ENCODE measurements at regions not wholly inside any gene's neighbourhood (a gene's known extent, or its start where the extent isn't known, plus 50 kb on each side); places are given as distances from the start of the nearest gene placed in this dataset.
A peak's percentile ranks its signal among the peaks of the same experiment; 100 is the strongest.

DNA sequence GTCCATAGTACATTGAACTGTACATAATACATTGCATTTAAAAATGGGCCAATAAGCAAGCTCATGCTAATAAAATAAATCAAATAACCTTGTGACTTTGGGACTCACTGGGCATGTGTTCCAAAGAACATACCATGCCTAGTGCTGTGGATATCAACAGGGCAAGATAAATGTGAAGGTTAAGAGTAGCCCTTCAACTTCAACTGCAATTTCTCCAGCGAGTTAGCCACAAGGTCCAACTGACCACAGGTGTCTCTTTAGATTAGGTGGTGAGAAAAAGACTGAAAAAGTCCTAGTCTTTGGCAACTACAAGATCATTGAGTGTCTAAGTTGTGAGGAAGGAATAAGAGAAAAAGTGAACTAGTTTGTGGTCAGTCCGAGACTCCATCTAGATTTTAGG lies 78.3 kb upstream of the ATP11B start:
- CTCF ChIA-PET = interaction anchor here (0.7 to 8.3 kb wide), 14 partner anchors 8 to 464 kb away, joined by 3 to 67 read pairs (median 5); no protein-coding TSS in a partner anchor
- WGBS (ENCODE audit: insufficient coverage) = 100% methylated on average over 2 of the region's 2 CpGs
- Histone ChIP-seq H3K9me3 (ENCODE audit: control extremely low read depth in 1 of 5, control insufficient read depth in 4 of 5, insufficient read depth in 2 of 5, low read depth in 1 of 5, low read length in 4 of 5) (no peaks in the 10 kb centered on the region), H3K27ac (ENCODE audit: insufficient read depth in 1 of 2, low read depth in 1 of 2, low read length in 2 of 2, poor library complexity in 1 of 2, severe bottlenecking in 2 of 2) (no peak overlapping the region), H3K36me3 (ENCODE audit: control insufficient read depth in 4 of 4, insufficient read depth in 4 of 4, low read length in 3 of 4) (no peaks in the 10 kb centered on the region), H3K27me3 (replicated peaks in 2 of 5; ENCODE audit: control insufficient read depth in 4 of 5, insufficient read depth in 5 of 5, low read length in 4 of 5) (no peaks in the 10 kb centered on the region), H3K4me1 (ENCODE audit: control extremely low read depth in 1 of 4, control insufficient read depth in 4 of 4, insufficient read depth in 4 of 4, low read length in 3 of 4) (peaks cover 2 to 14% (median 9%) of the 10 kb centered on the region in 4 experiments), H3K4me3 (ENCODE audit: control insufficient read depth in 1 of 7, extremely low read depth in 1 of 7, insufficient read depth in 4 of 7, low read depth in 2 of 7, low read length in 6 of 7) (no peak overlapping the region)
- DNase-seq = no peak
- POLR2A ChIA-PET = no interaction called here

DNA sequence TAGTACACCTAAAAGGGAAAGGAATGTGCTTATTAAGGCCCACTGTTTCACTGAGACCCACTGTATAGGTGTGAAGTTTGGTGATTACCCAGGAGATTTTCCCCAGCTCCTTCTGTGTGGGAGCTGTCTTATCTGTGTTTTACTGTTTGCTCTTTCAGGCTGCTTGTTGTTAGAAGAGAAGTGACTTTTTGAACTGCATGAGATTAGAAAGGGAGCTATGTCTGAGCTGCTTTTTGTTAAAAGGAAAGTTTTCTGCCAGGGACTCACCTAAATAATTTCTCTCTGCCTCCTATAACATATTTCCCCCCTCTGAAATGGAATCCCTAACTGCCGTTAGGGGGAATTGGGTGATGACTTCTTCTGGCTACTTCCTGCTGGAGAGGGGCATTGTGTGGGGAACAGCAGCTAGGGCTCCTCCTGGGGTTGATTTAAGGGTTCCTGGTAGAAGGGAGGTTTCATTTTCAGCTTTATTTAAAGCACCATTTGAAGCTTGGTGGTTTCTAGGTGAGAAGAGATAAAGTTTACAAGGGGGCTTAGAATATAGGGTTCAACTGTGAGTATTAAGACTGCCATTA lies 77.1 kb upstream of the ATP11B start:
- ChIA-PET POLR2A (no interaction called here), CTCF (interaction anchor here (0.8 to 8.3 kb wide), 10 partner anchors 9 to 126 kb away, joined by 3 to 67 read pairs (median 6); no protein-coding TSS in a partner anchor)
- 0% methylated on average over 1 of the region's 1 CpG for WGBS (ENCODE audit: insufficient coverage)
- peak overlapping the region in 1 of 7 experiments; percentile 31 for H3K4me3 ChIP-seq (ENCODE audit: control insufficient read depth in 1 of 7, extremely low read depth in 1 of 7, insufficient read depth in 4 of 7, low read depth in 2 of 7, low read length in 6 of 7)
- no peaks in the 10 kb centered on the region for H3K9me3 ChIP-seq (ENCODE audit: control extremely low read depth in 1 of 5, control insufficient read depth in 4 of 5, insufficient read depth in 2 of 5, low read depth in 1 of 5, low read length in 4 of 5)
- H3K27ac ChIP-seq (ENCODE audit: insufficient read depth in 1 of 2, low read depth in 1 of 2, low read length in 2 of 2, poor library complexity in 1 of 2, severe bottlenecking in 2 of 2) = peak overlapping the region in 1 of 2 experiments; percentile 37
- H3K36me3 ChIP-seq (ENCODE audit: control insufficient read depth in 4 of 4, insufficient read depth in 4 of 4, low read length in 3 of 4) = no peaks in the 10 kb centered on the region
- H3K4me1 ChIP-seq (ENCODE audit: control extremely low read depth in 1 of 4, control insufficient read depth in 4 of 4, insufficient read depth in 4 of 4, low read length in 3 of 4) = peaks cover 0 to 14% (median 9%) of the 10 kb centered on the region in 4 experiments
- no peaks in the 10 kb centered on the region for H3K27me3 ChIP-seq (replicated peaks in 2 of 5; ENCODE audit: control insufficient read depth in 4 of 5, insufficient read depth in 5 of 5, low read length in 4 of 5)
- peak in 2 of 3 donors; percentile 19 to 30 for DNase-seq

DNA sequence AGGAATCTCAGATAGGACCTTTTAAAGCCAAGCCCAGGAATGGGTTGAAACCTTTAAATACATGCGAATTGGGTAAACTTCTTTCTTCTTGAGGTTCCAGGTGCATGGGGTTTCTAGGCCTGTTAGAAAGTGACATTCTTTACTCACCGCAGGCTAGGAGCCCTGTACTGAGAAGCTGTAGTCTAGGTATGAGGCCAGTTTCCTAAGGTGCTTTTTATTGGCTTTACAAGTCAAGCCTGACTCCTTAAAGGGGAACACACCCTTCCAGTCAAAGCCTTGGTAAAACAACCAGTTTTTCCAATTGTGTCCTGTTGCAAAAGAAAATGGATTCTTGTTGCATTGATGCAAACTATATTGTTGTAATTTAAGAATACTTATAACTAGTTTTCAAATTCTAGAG lies 76.1 kb upstream of the ATP11B start:
- 100% methylated on average over 2 of the region's 2 CpGs for WGBS (ENCODE audit: insufficient coverage)
- ChIA-PET CTCF (interaction anchor here (1.1 to 8.3 kb wide), 7 partner anchors 10 to 125 kb away, joined by 3 to 67 read pairs (median 7); no protein-coding TSS in a partner anchor), POLR2A (no interaction called here)
- no peaks in the 10 kb centered on the region for H3K9me3 ChIP-seq (ENCODE audit: control extremely low read depth in 1 of 5, control insufficient read depth in 4 of 5, insufficient read depth in 2 of 5, low read depth in 1 of 5, low read length in 4 of 5)
- no peak overlapping the region for H3K4me3 ChIP-seq (ENCODE audit: control insufficient read depth in 1 of 7, extremely low read depth in 1 of 7, insufficient read depth in 4 of 7, low read depth in 2 of 7, low read length in 6 of 7)
- no peaks in the 10 kb centered on the region for H3K36me3 ChIP-seq (ENCODE audit: control insufficient read depth in 4 of 4, insufficient read depth in 4 of 4, low read length in 3 of 4)
- no peak for DNase-seq
- no peaks in the 10 kb centered on the region for H3K27me3 ChIP-seq (replicated peaks in 2 of 5; ENCODE audit: control insufficient read depth in 4 of 5, insufficient read depth in 5 of 5, low read length in 4 of 5)
- peaks cover 0 to 14% (median 9%) of the 10 kb centered on the region in 4 experiments for H3K4me1 ChIP-seq (ENCODE audit: control extremely low read depth in 1 of 4, control insufficient read depth in 4 of 4, insufficient read depth in 4 of 4, low read length in 3 of 4)
- H3K27ac ChIP-seq (ENCODE audit: insufficient read depth in 1 of 2, low read depth in 1 of 2, low read length in 2 of 2, poor library complexity in 1 of 2, severe bottlenecking in 2 of 2) = no peak overlapping the region

DNA sequence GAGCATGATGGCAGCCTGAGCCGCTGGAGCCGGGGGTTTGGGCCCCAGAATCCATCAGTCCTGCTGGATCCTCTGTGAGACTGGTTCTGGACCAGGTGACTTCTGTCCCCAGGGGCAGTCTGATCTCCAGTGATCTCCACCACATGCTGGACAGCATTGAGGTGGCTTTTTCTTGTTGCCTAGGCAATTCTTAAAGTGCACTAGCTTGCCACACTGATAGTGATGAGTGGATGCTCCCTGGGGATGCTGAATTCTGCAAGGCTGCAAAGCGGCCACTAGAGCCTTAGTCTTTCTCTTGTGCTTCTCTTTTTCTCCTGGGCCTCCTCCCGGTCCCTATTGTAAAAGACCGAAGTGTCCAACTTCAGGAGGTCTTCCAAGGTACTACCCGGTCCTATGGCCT lies 70.4 kb upstream of the ATP11B start:
- POLR2A ChIA-PET = no interaction called here
- H3K36me3 ChIP-seq (ENCODE audit: control insufficient read depth in 4 of 4, insufficient read depth in 4 of 4, low read length in 3 of 4) = no peaks in the 10 kb centered on the region

DNA sequence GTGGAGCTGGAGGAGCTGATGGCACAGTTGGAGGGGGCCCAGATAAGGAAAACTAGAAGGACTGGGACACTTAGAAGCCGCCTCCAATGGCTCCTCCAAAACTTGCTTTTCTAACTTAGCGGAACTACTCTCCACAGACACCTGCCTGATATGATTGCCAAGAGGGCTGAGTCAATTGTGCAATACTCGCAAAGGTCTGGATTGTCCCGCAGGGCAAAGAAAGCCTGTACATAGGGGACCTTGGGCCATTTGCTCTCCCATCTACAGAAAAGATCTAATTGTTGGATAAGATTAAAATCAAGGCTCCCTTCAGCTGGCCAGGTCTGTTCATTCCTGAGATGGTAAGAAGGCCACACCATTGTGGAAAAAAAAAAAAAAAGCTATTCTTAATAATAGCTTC lies 69.7 kb upstream of the ATP11B start:
- Histone ChIP-seq H3K4me1 (ENCODE audit: control extremely low read depth in 1 of 4, control insufficient read depth in 4 of 4, insufficient read depth in 4 of 4, low read length in 3 of 4) (no peaks in the 10 kb centered on the region), H3K9me3 (ENCODE audit: control extremely low read depth in 1 of 5, control insufficient read depth in 4 of 5, insufficient read depth in 2 of 5, low read depth in 1 of 5, low read length in 4 of 5) (no peaks in the 10 kb centered on the region), H3K4me3 (ENCODE audit: control insufficient read depth in 1 of 7, extremely low read depth in 1 of 7, insufficient read depth in 4 of 7, low read depth in 2 of 7, low read length in 6 of 7) (no peak overlapping the region), H3K36me3 (ENCODE audit: control insufficient read depth in 4 of 4, insufficient read depth in 4 of 4, low read length in 3 of 4) (no peaks in the 10 kb centered on the region), H3K27me3 (replicated peaks in 2 of 5; ENCODE audit: control insufficient read depth in 4 of 5, insufficient read depth in 5 of 5, low read length in 4 of 5) (peaks cover 0 to 2% (median 0%) of the 10 kb centered on the region in 5 experiments), H3K27ac (ENCODE audit: insufficient read depth in 1 of 2, low read depth in 1 of 2, low read length in 2 of 2, poor library complexity in 1 of 2, severe bottlenecking in 2 of 2) (no peak overlapping the region)
- ChIA-PET CTCF (interaction anchor here (0.6 to 2.1 kb wide), 4 partner anchors 8 to 145 kb away, joined by 3 to 5 read pairs (median 3); no protein-coding TSS in a partner anchor), POLR2A (interaction anchor here (0.6 kb wide), 1 partner anchor 32 kb away, joined by 6 read pairs; no protein-coding TSS in a partner anchor)
- DNase-seq = no peak
- WGBS (ENCODE audit: insufficient coverage) = 100% methylated on average over 2 of the region's 4 CpGs

More for the DNA sequence above, 70.4 kb upstream of the ATP11B start:
- Histone ChIP-seq H3K27ac (ENCODE audit: insufficient read depth in 1 of 2, low read depth in 1 of 2, low read length in 2 of 2, poor library complexity in 1 of 2, severe bottlenecking in 2 of 2) (no peak overlapping the region), H3K27me3 (replicated peaks in 2 of 5; ENCODE audit: control insufficient read depth in 4 of 5, insufficient read depth in 5 of 5, low read length in 4 of 5) (peaks cover 0 to 2% (median 0%) of the 10 kb centered on the region in 5 experiments), H3K4me3 (ENCODE audit: control insufficient read depth in 1 of 7, extremely low read depth in 1 of 7, insufficient read depth in 4 of 7, low read depth in 2 of 7, low read length in 6 of 7) (no peak overlapping the region), H3K9me3 (ENCODE audit: control extremely low read depth in 1 of 5, control insufficient read depth in 4 of 5, insufficient read depth in 2 of 5, low read depth in 1 of 5, low read length in 4 of 5) (no peaks in the 10 kb centered on the region), H3K4me1 (ENCODE audit: control extremely low read depth in 1 of 4, control insufficient read depth in 4 of 4, insufficient read depth in 4 of 4, low read length in 3 of 4) (no peaks in the 10 kb centered on the region)
- DNase-seq = no peak
- CTCF ChIA-PET = interaction anchor here (1.3 to 2.1 kb wide), 2 partner anchors 9 to 11 kb away, joined by 3 to 5 read pairs; no protein-coding TSS in a partner anchor
- 98% methylated on average over 5 of the region's 6 CpGs for WGBS (ENCODE audit: insufficient coverage)

DNA sequence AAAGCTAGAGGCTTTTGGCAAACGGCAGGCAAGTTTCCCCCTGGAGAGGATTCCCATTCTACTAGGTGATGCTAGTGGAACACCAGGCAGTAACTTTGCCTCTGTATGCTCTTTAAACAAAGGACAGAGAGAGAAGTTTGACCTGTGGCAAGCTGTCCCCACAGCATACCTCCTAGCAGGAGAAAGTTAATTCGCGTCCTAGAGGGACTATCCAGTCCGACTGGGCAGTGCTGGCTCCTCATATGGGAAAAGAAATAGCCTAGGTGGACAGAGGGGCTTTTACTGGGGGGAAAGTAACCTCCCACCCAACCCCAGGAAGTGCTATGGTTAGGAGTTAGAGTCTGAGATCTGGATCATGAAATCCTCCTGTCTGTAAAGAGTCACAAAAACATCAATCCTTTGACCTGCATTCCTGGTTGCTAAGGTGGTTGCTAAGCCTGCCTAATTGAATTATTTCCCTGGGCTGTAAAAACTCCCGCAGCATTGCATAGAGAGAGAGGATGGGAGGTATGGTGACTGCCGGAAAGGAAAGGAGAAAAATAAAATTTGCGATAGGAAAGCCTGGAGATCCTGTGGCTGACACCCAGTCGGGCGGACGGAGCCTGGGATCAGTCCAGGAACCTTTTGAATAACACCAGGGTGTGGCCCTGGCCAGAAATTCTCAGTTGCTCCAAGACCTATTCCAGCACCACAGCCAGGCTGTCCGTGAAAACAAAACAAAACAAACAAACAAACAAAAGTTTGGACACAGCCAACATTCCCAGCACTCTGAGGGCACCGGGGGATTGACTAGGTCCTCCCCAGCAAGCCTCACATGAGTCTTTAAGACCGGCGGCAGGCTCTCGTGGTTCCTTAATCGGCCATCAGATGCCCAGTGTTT lies 67.7 kb upstream of the ATP11B start:
- 92% methylated on average over 12 of the region's 16 CpGs for whole genome bisulfite sequencing (ENCODE audit: insufficient coverage)
- Histone ChIP-seq H3K27me3 (replicated peaks in 2 of 5; ENCODE audit: control insufficient read depth in 4 of 5, insufficient read depth in 5 of 5, low read length in 4 of 5) (peaks cover 0 to 2% (median 0%) of the 10 kb centered on the region in 5 experiments), H3K36me3 (ENCODE audit: control insufficient read depth in 4 of 4, insufficient read depth in 4 of 4, low read length in 3 of 4) (no peaks in the 10 kb centered on the region), H3K9me3 (ENCODE audit: control extremely low read depth in 1 of 5, control insufficient read depth in 4 of 5, insufficient read depth in 2 of 5, low read depth in 1 of 5, low read length in 4 of 5) (no peaks in the 10 kb centered on the region), H3K27ac (ENCODE audit: insufficient read depth in 1 of 2, low read depth in 1 of 2, low read length in 2 of 2, poor library complexity in 1 of 2, severe bottlenecking in 2 of 2) (no peak overlapping the region), H3K4me3 (ENCODE audit: control insufficient read depth in 1 of 7, extremely low read depth in 1 of 7, insufficient read depth in 4 of 7, low read depth in 2 of 7, low read length in 6 of 7) (no peak overlapping the region), H3K4me1 (ENCODE audit: control extremely low read depth in 1 of 4, control insufficient read depth in 4 of 4, insufficient read depth in 4 of 4, low read length in 3 of 4) (no peaks in the 10 kb centered on the region)
- POLR2A ChIA-PET = no interaction called here
- CTCF ChIA-PET = interaction anchor here (2.1 kb wide), 1 partner anchor 12 kb away, joined by 7 read pairs; no protein-coding TSS in a partner anchor
- DNase-seq = no peak

Measured in common myeloid progenitor, CD34-positive (primary cell).